Renal pelvis (tissue), 1 donor: ENCODE measurements at regions not wholly inside any gene's neighbourhood (a gene's known extent, or its start where the extent isn't known, plus 50 kb on each side); places are given as distances from the start of the nearest gene placed in this dataset.

Experiments
- DNase-seq: peaks from one replicate; pipeline ENCODE4 v3.0.0-alpha.2; 2013

GRCh38 chr13:39968646-39969475 lies 313.4 kb downstream of the COG6 start:
- DNase-seq = no peak

GRCh38 chr13:39970177-39970846 lies 314.9 kb downstream of the COG6 start:
- no peak for DNase-seq

- no peak for DNase-seq
These were observed 316.1 kb downstream of the COG6 start for GRCh38 chr13:39971526-39971925.

- no peak for DNase-seq
These were observed 321.0 kb downstream of the COG6 start for GRCh38 chr13:39976481-39976880.

- no peak for DNase-seq
These were observed 325.6 kb downstream of the COG6 start for GRCh38 chr13:39981056-39981455.

- no peak for DNase-seq
These were observed 327.3 kb downstream of the COG6 start for GRCh38 chr13:39982745-39983144.

- no peak for DNase-seq
These were observed 329.6 kb downstream of the COG6 start for GRCh38 chr13:39985071-39985470.

- no peak for DNase-seq
These were observed 332.9 kb downstream of the COG6 start for GRCh38 chr13:39988351-39988750.

- no peak for DNase-seq
These were observed 342.7 kb downstream of the COG6 start for GRCh38 chr13:39998166-39998565.

- no peak for DNase-seq
These were observed 346.6 kb downstream of the COG6 start for GRCh38 chr13:40002016-40002415.

- no peak for DNase-seq
These were observed 358.1 kb downstream of the COG6 start for GRCh38 chr13:40013554-40013953.

- no peak for DNase-seq
These were observed 361.6 kb downstream of the COG6 start for GRCh38 chr13:40016953-40017660.

GRCh38 chr13:40017662-40018262 lies 362.3 kb downstream of the COG6 start:
- no peak for DNase-seq

GRCh38 chr13:40023595-40024203 lies 368.2 kb downstream of the COG6 start:
- no peak for DNase-seq

GRCh38 chr13:40024204-40024966 lies 368.9 kb downstream of the COG6 start:
- DNase-seq = no peak

- no peak for DNase-seq
These were observed 369.7 kb downstream of the COG6 start for GRCh38 chr13:40024967-40025714.

GRCh38 chr13:40026174-40026585 lies 370.7 kb downstream of the COG6 start:
- no peak for DNase-seq

- no peak for DNase-seq
These were observed 371.3 kb downstream of the COG6 start for GRCh38 chr13:40026741-40027140.

- DNase-seq = no peak
These were observed 373.0 kb downstream of the COG6 start for GRCh38 chr13:40028446-40028845.

- DNase-seq = no peak
These were observed 375.6 kb downstream of the COG6 start for GRCh38 chr13:40031031-40031430.
